WERI-Rb-1 (cell line): ENCODE measurements at regions not wholly inside any gene's neighbourhood (a gene's known extent, or its start where the extent isn't known, plus 50 kb on each side); places are given as distances from the start of the nearest gene placed in this dataset.
"Not testable (repeated sequence)": the region's sequence is repeated elsewhere in the genome, so short reads cannot be mapped to it uniquely, and the experiment has no call there.

ENCODE experiments used
- DNase-seq: peaks from one replicate; pipeline ENCODE4 v3.0.0-alpha.2; 2020
- H3K27ac ChIP-seq: fragments of 250-450 bp; sonication (Bioruptor Pico); 2 replicates; pipeline ENCODE4 v1.5.1; 2020; ENCODE audit warnings: mild to moderate bottlenecking, moderate library complexity
- H3K27me3 ChIP-seq: fragments of 250-450 bp; sonication (Bioruptor Pico); 2 replicates; pipeline ENCODE4 v1.5.1; 2021; ENCODE audit warnings: mild to moderate bottlenecking, low read depth, moderate library complexity; ENCODE audit not compliant: insufficient read depth, severe bottlenecking
- H3K36me3 ChIP-seq: fragments of 250-450 bp; sonication (Bioruptor Pico); 2 replicates; pipeline ENCODE4 v1.5.1; 2020; ENCODE audit warnings: mild to moderate bottlenecking, moderate library complexity
- H3K4me3 ChIP-seq: 2 replicates; pipeline ENCODE4 v1.5.1; 2011; ENCODE audit warnings: low read depth, mild to moderate bottlenecking, control low read depth, low read length
- H3K9me3 ChIP-seq: fragments of 250-450 bp; sonication (Bioruptor Pico); 2 replicates; pipeline ENCODE4 v1.5.1; 2021; ENCODE audit warnings: mild to moderate bottlenecking, moderate library complexity; ENCODE audit not compliant: severe bottlenecking
- CTCF ChIP-seq: IDR thresholded peaks from 2 replicates; pipeline ENCODE4 v1.5.1; 2011; ENCODE audit warnings: low read depth, mild to moderate bottlenecking, control low read depth, inconsistent platforms, low read length

- Histone ChIP-seq H3K27ac (no peak overlapping the region), H3K27me3 (peaks cover 19% of the 10 kb centered on the region), H3K4me3 (no peak overlapping the region), H3K36me3 (no peaks in the 10 kb centered on the region), H3K9me3 (peaks cover 2% of the 10 kb centered on the region)
- TF ChIP-seq CTCF, result no peak
- no peak for DNase-seq
Measured at GRCh38 chr17:55925440-55925839, 174.6 kb downstream of the PCTP start.

GRCh38 chr17:55926276-55926990, 175.6 kb downstream of the PCTP start:
- Histone ChIP-seq H3K9me3 (peaks cover 2% of the 10 kb centered on the region), H3K4me3 (no peak overlapping the region), H3K36me3 (no peaks in the 10 kb centered on the region), H3K27ac (no peak overlapping the region), H3K27me3 (peaks cover 13% of the 10 kb centered on the region)
- TF ChIP-seq CTCF, result no peak
- DNase-seq, result no peak

- Histone ChIP-seq H3K27ac (no peak overlapping the region), H3K36me3 (no peaks in the 10 kb centered on the region), H3K27me3 (peaks cover 8% of the 10 kb centered on the region), H3K9me3 (peaks cover 2% of the 10 kb centered on the region), H3K4me3 (no peak overlapping the region)
- no peak for DNase-seq
- no peak for TF ChIP-seq CTCF
Measured at GRCh38 chr17:55930291-55930809, 179.5 kb downstream of the PCTP start.

GRCh38 chr17:55931446-55931845, 180.6 kb downstream of the PCTP start:
- H3K36me3 ChIP-seq, result no peaks in the 10 kb centered on the region
- no peaks in the 10 kb centered on the region for H3K9me3 ChIP-seq
- H3K27ac ChIP-seq, result no peak overlapping the region
- H3K4me3 ChIP-seq, result no peak overlapping the region
- no peak for DNase-seq
- H3K27me3 ChIP-seq, result peaks cover 11% of the 10 kb centered on the region
- TF ChIP-seq CTCF, result no peak

- no peaks in the 10 kb centered on the region for H3K9me3 ChIP-seq
- DNase-seq, result no peak
- TF ChIP-seq CTCF, result no peak
Measured at GRCh38 chr17:55932973-55933372, 182.1 kb downstream of the PCTP start.

GRCh38 chr17:55939181-55939810, 188.4 kb downstream of the PCTP start:
- H3K36me3 ChIP-seq, H3K27ac ChIP-seq, H3K4me3 ChIP-seq, H3K9me3 ChIP-seq: not testable (repeated sequence)
- DNase-seq, result peak; percentile 9
- H3K27me3 ChIP-seq, result peaks cover 32% of the 10 kb centered on the region

More at GRCh38 chr17:55932973-55933372, 182.1 kb downstream of the PCTP start:
- no peak overlapping the region for H3K4me3 ChIP-seq
- no peaks in the 10 kb centered on the region for H3K36me3 ChIP-seq
- no peak overlapping the region for H3K27ac ChIP-seq
- H3K27me3 ChIP-seq, result peaks cover 8% of the 10 kb centered on the region
